Smooth muscle cell (in vitro differentiated cells): ENCODE measurements at regions not wholly inside any gene's neighbourhood (a gene's known extent, or its start where the extent isn't known, plus 50 kb on each side); places are given as distances from the start of the nearest gene placed in this dataset.
"Not testable (repeated sequence)": the region's sequence is repeated elsewhere in the genome, so short reads cannot be mapped to it uniquely, and the experiment has no call there.

Source experiments
- DNase-seq: peaks from one replicate; lab custom pipeline; 2025; ENCODE audit not compliant: unreplicated experiment; lab: John Stamatoyannopoulos, UW
- H2AFZ ChIP-seq: fragments of 200-600 bp; sonication (generic); 2 replicates; pipeline ENCODE4 v1.6.0; 2016; ENCODE audit warnings: antibody characterized with exemption, low read depth, mild to moderate bottlenecking
- H3F3A ChIP-seq: fragments of 200-600 bp; sonication (generic); 2 replicates; pipeline ENCODE4 v1.6.0; 2017; ENCODE audit warnings: antibody characterized with exemption, low read depth
- H3K27ac ChIP-seq: fragments of 200-600 bp; sonication (generic); 2 replicates; pipeline ENCODE4 v1.5.1; 2016; ENCODE audit warnings: low read depth, mild to moderate bottlenecking
- H3K27me3 ChIP-seq: fragments of 200-600 bp; sonication (generic); 2 replicates; pipeline ENCODE4 v1.6.1; 2016; ENCODE audit warnings: low read depth, mild to moderate bottlenecking
- H3K36me3 ChIP-seq: fragments of 200-600 bp; sonication (generic); 2 replicates; pipeline ENCODE4 v1.5.1; 2016; ENCODE audit warnings: low read depth
- H3K4me1 ChIP-seq: fragments of 200-600 bp; sonication (generic); 2 replicates; pipeline ENCODE4 v1.5.1; 2016; ENCODE audit warnings: low read depth
- H3K4me2 ChIP-seq: fragments of 200-600 bp; sonication (generic); 2 replicates; pipeline ENCODE4 v1.6.0; 2016; ENCODE audit warnings: mild to moderate bottlenecking
- H3K4me3 ChIP-seq: fragments of 200-600 bp; sonication (generic); 2 replicates; pipeline ENCODE4 v1.5.1; 2016; ENCODE audit warnings: mild to moderate bottlenecking
- H3K79me2 ChIP-seq: fragments of 200-600 bp; sonication (generic); 2 replicates; pipeline ENCODE4 v1.6.0; 2016; ENCODE audit warnings: low read depth, mild to moderate bottlenecking
- H3K9ac ChIP-seq: fragments of 200-600 bp; sonication (generic); 2 replicates; pipeline ENCODE4 v1.6.0; 2016; ENCODE audit warnings: low read depth
- H3K9me3 ChIP-seq: fragments of 200-600 bp; sonication (generic); replicated peaks from 2 replicates; pipeline ENCODE4 v1.5.1; 2016; ENCODE audit warnings: low read depth
- H4K20me1 ChIP-seq: fragments of 200-600 bp; sonication (generic); 2 replicates; pipeline ENCODE4 v1.6.0; 2016; ENCODE audit warnings: low read depth
- WGBS: methylation state at CpG from one replicate; pipeline ENCODE4 v1.1.7; 2016; ENCODE audit warnings: low lambda C conversion rate; 5-methylcytosine and 5-hydroxymethylcytosine counted together
- TF ChIP-seq, protein P1 (sequence below): fragments of 200-600 bp; sonication (generic); IDR thresholded peaks from 2 replicates; pipeline ENCODE4 v1.5.1; 2017; ENCODE audit warnings: borderline replicate concordance, mild to moderate bottlenecking, antibody characterized with exemption; ENCODE audit not compliant: insufficient read depth, poor library complexity, severe bottlenecking

DNA sequence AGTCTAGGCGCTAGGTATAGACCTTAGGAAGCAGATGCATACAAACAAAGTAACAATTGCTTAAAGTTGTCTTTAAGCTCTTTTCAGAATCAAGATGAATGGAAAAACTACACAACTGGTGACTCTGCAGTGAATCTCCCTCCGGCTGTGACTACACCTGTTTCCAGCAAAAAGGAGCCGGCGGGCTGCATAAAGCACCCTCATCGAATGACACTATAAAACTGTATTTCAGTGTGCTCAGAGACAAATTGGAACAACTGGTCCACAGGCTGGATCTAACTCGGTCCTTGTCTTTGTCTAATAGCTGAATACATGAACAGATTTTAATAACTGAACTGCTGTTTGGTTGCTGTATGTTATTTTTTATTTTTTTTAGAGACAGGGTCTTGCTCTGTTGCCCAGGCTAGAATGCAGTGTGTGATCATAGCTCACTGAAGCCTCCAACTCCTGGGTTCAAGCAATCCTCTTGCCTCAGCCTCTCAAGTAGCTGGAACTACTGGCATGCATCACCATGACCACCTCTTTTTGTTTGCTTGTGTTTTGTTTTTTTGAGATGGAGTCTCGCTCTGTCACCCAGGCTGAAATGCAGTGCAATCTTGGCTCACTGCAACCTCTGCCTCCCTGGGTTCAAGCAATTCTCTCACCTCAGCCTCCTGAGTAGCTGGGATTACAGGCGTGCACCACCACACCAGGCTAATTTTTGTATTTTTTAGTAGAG lies 64.2 kb upstream of the SVIL start:
- Histone ChIP-seq H3K27ac (no peak overlapping the region), H3K36me3 (no peaks in the 10 kb centered on the region), H3K9ac (no peak overlapping the region), H3K4me3 (no peak overlapping the region), H3K9me3 (no peaks in the 10 kb centered on the region), H3K27me3 (no peaks in the 10 kb centered on the region), H3F3A (peaks cover 6% of the 10 kb centered on the region), H3K4me2 (no peak overlapping the region), H3K79me2 (peaks cover 16% of the 10 kb centered on the region), H2AFZ (no peak overlapping the region), H4K20me1 (peaks cover 34% of the 10 kb centered on the region), H3K4me1 (peaks cover 7% of the 10 kb centered on the region)
- DNase-seq = no peak
- TF ChIP-seq, protein P1, sequence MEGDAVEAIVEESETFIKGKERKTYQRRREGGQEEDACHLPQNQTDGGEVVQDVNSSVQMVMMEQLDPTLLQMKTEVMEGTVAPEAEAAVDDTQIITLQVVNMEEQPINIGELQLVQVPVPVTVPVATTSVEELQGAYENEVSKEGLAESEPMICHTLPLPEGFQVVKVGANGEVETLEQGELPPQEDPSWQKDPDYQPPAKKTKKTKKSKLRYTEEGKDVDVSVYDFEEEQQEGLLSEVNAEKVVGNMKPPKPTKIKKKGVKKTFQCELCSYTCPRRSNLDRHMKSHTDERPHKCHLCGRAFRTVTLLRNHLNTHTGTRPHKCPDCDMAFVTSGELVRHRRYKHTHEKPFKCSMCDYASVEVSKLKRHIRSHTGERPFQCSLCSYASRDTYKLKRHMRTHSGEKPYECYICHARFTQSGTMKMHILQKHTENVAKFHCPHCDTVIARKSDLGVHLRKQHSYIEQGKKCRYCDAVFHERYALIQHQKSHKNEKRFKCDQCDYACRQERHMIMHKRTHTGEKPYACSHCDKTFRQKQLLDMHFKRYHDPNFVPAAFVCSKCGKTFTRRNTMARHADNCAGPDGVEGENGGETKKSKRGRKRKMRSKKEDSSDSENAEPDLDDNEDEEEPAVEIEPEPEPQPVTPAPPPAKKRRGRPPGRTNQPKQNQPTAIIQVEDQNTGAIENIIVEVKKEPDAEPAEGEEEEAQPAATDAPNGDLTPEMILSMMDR = no peak
- WGBS = 97% methylated on average over 8 of the region's 8 CpGs

DNA sequence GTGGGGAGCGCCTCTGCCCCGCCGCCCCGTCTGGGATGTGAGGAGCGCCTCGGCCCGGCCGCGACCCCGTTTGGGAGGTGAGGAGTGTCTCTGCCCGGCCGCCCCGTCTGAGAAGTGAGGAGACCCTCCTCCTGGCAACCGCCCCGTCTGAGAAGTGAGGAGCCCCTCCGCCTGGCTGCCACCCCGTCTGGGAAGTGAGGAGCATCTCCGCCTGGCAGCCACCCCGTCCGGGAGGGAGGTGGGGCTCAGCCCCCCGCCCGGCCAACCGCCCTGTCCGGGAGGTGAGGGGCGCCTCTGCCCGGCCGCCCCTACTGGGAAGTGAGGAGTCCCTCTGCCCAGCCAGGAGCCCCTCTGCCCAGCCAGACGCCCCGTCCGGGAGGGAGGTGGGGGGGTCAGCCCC lies 61.8 kb upstream of the SVIL start:
- DNase-seq, H3K27me3 ChIP-seq: not testable (repeated sequence)
- 98% methylated on average over 23 of the region's 30 CpGs for WGBS

GRCh38 chr10:29694121-29694520 lies 59.4 kb upstream of the SVIL start:
- no peak overlapping the region for H2AFZ ChIP-seq
- H3K4me3 ChIP-seq = no peak overlapping the region
- no peaks in the 10 kb centered on the region for H3K36me3 ChIP-seq
- no peak overlapping the region for H3K9ac ChIP-seq
- no peak overlapping the region for H3K27ac ChIP-seq
- peaks cover 15% of the 10 kb centered on the region for H3F3A ChIP-seq
- no peaks in the 10 kb centered on the region for H3K27me3 ChIP-seq
- H4K20me1 ChIP-seq = peaks cover 18% of the 10 kb centered on the region
- DNase-seq = no peak
- H3K4me2 ChIP-seq = no peak overlapping the region
- WGBS = 97% methylated on average over 3 of the region's 3 CpGs
- H3K4me1 ChIP-seq = peaks cover under 1% of the 10 kb centered on the region
- H3K79me2 ChIP-seq = peaks cover 18% of the 10 kb centered on the region
- TF ChIP-seq, protein P1 = no peak
- no peaks in the 10 kb centered on the region for H3K9me3 ChIP-seq

More for the DNA sequence above, 61.8 kb upstream of the SVIL start:
- H3F3A ChIP-seq = peaks cover 11% of the 10 kb centered on the region
- not testable (repeated sequence) for H2AFZ ChIP-seq, H3K4me1 ChIP-seq, H3K4me3 ChIP-seq, H3K9ac ChIP-seq, H3K36me3 ChIP-seq, H3K27ac ChIP-seq, H3K4me2 ChIP-seq, H3K9me3 ChIP-seq
- H4K20me1 ChIP-seq = peaks cover 29% of the 10 kb centered on the region
- peaks cover 12% of the 10 kb centered on the region for H3K79me2 ChIP-seq

- TF ChIP-seq, protein P1 = no peak
- H3K4me2 ChIP-seq = peak overlapping the region; percentile 45
- peaks cover 13% of the 10 kb centered on the region for H3K4me1 ChIP-seq
- no peaks in the 10 kb centered on the region for H3K9me3 ChIP-seq
- H3K27me3 ChIP-seq = no peaks in the 10 kb centered on the region
- DNase-seq = no peak
- H3K36me3 ChIP-seq = no peaks in the 10 kb centered on the region
- H3K27ac ChIP-seq = peak overlapping the region; percentile 89
- peaks cover 23% of the 10 kb centered on the region for H3K79me2 ChIP-seq
- WGBS = 45% methylated on average over 5 of the region's 5 CpGs
- H2AFZ ChIP-seq = no peak overlapping the region
- H3K4me3 ChIP-seq = no peak overlapping the region
- peaks cover 21% of the 10 kb centered on the region for H3F3A ChIP-seq
- H3K9ac ChIP-seq = peak overlapping the region; percentile 62
- peaks cover 32% of the 10 kb centered on the region for H4K20me1 ChIP-seq
Measured at GRCh38 chr10:29692121-29692539, 57.4 kb upstream of the SVIL start.
